Gastrocnemius medialis (tissue), 4 donors: ENCODE measurements at regions not wholly inside any gene's neighbourhood (a gene's known extent, or its start where the extent isn't known, plus 50 kb on each side); places are given as distances from the start of the nearest gene placed in this dataset.

Experiments used
- CTCF ChIP-seq, 5 experiments: fragments of 450-650 bp in 3 of 5; fragments of 200-600 bp in 2 of 5; sonication (generic) in 2 of 5; IDR thresholded peaks in 4 of 5; conservative IDR thresholded peaks in 1 of 5; 1 replicate in 4 of 5; 2 replicates in 1 of 5; pipeline ENCODE4 v1.5.1; 2016 to 2019; ENCODE audit warnings: antibody characterized with exemption in 5 of 5, mild to moderate bottlenecking in 3 of 5, moderate library complexity in 3 of 5
- POLR2A ChIP-seq, 2 donors: fragments of 450-650 bp; IDR thresholded peaks; one replicate each; pipeline ENCODE4 v1.6.1; 2017; ENCODE audit warnings: antibody characterized with exemption in 2 of 2, mild to moderate bottlenecking in 2 of 2, moderate library complexity in 2 of 2

DNA sequence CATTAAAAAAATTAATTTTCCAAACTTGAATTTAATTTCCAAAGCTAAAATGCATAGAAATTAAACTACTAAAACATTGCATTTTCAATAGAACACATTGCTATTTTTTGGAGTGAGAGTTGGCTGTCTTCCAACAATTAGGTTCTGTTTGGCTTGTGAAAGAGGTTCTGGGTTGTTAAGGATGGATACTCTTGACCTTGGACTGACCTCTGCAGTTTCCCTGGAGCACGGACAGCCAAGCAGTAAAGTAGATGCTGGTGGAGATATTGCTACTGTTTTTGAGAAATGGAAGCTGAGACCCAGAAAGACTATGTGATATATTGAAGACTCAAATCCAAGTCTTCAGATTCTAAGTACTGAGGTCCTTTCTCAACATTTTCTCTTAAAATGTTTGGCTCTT lies 95.9 kb upstream of the CHD6 start:
- TF ChIP-seq CTCF (IDR thresholded peaks at IDR 0.05 in 4 of 5, conservative IDR thresholded peaks at IDR 0.05 in 1 of 5) (no peak), POLR2A (IDR thresholded peaks at IDR 0.05) (no peak)
